Omental fat pad (tissue), 1 donor: ENCODE measurements at regions not wholly inside any gene's neighbourhood (a gene's known extent, or its start where the extent isn't known, plus 50 kb on each side); places are given as distances from the start of the nearest gene placed in this dataset.
"Not testable (repeated sequence)": the region's sequence is repeated elsewhere in the genome, so short reads cannot be mapped to it uniquely, and the experiment has no call there.

Experiments
- ATAC-seq: fragments of 150-250 bp; one replicate; pipeline ENCODE4 v1.9.1; 2016; ENCODE audit warnings: mild to moderate bottlenecking, moderate library complexity; ENCODE audit not compliant: low FRiP score
- DNase-seq: peaks from one replicate; pipeline ENCODE4 v3.0.0-alpha.2; 2019; ENCODE audit warnings: low spot score

DNA sequence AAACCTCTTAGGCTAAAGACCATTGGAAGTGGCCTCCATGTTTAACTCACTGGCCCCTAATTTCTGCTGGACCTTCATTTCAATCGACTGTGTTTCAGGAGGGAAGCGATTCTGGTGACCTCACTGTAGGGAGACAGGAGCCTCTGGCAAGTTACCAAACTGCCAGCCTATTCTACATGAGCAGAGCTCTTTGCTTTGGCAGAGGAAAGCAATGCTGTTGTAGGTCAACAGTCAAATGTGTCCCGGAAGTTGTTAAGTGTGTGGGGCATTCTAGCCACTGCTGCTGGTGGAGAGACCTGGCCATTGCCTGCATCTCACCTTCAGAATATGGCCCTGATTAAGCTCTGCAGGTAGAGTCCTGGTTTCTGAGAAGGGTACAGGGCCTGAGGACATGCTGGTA, 306.8 kb upstream of the NOTCH2NLA start:
- DNase-seq, ATAC-seq: not testable (repeated sequence)

DNA sequence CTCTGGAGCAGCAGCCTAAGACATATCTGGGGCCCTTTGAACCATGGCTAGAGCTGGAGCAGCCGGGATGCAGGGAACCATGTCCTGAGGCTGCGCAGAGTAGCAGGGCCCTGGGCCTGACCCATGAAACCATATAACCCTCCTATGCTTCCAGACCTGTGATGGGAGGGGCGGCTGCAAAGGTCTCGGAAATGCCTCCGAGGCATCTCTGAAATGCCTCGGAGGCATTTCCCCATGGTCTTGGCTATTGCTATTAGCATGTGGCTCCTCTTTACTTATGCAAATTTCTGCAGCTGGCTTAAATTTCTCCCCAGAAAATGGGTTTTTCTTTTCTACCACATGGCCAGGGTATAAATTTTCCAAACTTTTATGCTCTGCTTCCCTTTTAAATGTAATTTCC, 302.1 kb upstream of the NOTCH2NLA start:
- not testable (repeated sequence) for ATAC-seq, DNase-seq

DNA sequence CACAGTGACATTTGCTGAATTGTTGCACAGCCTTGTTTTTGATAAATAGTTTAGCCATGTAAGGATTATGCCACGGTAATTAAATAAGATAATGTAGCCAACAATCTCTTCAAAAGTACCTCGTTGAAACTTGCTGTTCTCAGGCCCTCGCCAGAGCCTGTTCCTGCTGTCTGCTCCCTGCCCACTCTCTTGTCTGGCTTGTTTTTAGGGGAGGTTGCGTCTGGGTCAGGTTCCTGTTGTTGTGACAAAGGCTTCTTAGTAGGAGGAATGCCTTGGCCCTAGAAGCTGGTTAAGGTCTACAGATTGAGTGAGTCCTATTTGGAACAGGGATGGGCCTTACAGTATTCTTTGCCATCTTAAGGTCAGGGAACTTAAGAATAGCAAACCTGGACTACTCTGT, 294.0 kb upstream of the NOTCH2NLA start:
- DNase-seq, ATAC-seq: not testable (repeated sequence)

DNA sequence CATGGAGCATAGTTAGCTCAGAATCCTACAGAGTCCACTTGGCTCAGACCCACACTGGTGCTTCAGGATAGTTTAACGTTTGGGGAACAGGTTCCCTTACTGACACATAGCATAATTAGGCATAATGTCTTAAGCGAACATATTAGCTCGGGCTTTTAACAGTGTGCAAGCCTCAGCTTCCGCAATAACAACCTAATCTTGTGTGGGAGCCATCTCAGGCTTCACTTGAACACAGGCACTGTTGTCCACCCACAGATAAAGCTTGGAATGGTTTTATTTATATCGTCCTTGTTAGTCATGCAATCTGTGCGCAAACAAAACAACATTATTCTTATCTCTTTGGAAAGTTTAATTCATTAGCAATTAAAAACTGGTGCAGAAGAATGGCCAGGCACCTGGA, 293.5 kb upstream of the NOTCH2NLA start:
- not testable (repeated sequence) for ATAC-seq, DNase-seq

DNA sequence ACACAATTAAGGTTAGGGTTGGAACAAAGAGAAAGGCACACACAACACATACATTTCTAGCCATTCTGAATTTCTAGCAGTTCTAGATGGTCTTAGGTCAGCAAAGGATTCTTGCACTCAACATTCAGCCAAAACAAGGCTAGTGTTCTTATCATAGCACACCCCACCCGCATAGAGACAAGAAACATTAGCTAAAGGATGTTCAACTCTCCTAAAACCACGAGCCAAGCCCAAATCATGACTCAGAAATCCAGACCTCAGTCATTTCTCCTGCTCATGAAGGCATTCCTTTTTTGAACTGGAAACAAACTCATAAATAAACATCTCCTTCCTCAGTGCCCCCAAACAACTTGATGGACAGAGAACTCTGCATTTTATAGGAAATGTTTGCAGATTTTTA, 293.0 kb upstream of the NOTCH2NLA start:
- DNase-seq, ATAC-seq: not testable (repeated sequence)

DNA sequence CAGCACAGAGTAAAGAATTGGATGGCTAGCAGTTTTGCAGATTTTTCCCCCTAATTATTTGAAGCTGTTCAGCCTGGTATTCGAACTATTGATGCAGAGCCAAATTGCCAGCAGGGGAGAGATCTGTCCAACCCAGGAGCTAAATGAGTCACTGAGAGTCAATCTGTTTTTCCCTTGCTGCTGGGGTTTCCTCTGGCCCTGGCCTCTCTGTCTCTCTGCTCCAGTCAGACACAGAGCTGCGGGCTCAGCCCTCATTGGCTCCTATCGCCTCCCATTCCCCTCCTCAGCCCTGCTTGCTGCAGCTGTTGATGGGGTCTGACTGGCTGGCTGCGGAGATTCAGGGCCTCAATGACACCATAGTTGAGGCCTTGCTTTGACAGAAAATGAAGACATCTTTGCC, 284.9 kb upstream of the NOTCH2NLA start:
- ATAC-seq, DNase-seq: not testable (repeated sequence)

DNA sequence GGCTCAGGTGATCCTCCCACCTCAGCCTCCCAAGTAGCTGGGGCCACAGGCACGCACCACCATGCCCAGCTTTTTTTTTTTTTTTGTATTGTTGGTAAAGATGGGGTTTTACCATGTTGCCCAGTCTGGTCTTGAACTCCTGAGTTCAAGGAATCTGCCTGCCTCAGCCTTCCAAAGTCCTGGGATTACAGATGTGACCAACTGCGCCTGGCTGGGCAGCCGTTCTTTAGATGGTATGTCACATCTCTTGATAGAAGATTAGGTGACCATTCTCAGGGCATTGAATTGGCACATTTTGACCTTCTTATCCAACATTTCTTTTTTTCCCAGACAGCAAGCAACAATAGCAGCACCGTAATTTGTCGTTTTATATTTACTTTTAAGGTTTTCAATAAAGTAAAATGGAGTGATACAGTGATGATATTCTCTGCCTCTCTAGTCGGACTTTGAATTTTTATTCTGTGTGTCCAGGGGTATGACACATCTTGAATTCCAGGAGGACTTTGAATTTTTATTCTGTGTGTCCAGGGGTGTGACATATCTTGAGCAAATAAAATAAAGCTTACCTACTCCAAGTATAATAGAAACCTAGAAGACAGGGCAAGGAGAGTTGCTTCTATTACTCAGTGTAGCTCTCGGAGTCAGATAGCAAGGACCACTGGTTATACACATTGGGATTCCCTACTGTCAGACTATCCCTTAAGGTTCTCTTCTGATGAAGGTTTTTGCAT, 282.4 kb upstream of the NOTCH2NLA start:
- not testable (repeated sequence) for DNase-seq, ATAC-seq

DNA sequence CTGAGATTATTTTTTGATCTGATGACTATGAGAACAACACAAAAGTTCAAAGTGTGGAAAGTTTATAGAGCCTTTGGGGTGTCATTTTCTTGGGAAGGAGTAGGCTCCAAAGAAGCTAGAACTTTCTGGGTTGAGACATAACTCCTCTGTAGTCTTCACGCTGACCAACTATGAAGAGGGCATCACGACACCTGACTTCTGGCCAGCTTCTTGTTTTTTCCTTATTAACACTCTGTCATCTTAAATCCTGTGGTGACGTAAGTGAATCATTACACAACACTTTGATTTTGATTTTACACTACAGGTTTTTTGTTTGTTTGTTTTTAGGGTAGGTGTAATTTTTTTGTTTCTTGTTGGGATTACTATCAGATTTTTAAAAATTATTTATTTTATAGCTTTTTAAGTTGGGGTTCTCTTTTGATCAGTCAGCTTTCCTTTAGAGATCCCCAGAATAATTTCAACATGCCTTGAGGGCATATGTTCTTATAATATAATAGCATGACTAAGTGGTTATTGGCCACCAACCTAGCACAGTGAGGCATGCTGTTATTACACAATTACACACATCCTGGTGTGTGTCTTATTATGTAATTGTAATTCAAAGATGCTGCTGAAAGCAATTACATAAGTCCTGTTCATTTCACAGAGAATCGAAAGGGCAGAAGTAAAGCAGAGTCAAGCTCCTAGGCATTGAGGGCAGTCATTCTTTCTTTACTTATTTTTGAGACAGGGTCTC, 281.6 kb upstream of the NOTCH2NLA start:
- DNase-seq, ATAC-seq: not testable (repeated sequence)

DNA sequence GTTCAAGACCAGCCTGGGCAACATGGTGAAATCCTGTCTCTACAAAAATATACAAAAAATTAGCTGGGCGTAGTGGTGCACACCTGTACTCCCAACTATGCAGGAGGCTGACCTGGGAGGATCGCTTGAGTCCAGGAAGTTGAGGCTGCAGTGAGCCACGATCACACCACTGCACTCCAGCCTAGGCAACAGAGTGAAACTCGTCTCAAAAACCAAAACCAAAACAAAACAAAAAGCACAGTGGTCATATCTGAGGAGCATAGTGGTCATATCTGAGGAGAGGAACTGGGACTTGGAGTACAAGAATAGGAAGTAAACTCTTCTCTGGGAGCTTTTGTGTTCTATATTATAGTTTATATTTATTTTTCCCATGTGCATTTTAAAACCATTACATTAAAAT, 275.3 kb upstream of the NOTCH2NLA start:
- not testable (repeated sequence) for DNase-seq, ATAC-seq

DNA sequence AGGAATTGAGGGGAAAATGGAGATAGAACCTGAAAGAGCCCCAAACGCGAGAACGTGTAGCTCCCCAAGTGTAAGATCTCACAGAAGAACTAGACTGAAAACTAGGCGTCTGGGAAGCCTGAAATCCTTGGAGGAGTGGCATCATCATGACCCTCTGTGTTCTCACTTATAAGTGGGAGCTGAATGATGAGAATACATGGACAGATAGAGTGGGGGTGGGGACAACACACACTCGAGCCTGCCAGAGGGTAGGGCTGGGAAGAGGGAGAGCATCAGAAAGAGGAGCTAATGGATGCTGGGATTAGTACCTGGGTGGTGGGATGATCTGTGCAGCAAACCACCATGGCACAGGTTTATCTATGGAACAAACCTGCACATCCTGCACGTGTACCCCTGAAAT, 258.7 kb upstream of the NOTCH2NLA start:
- ATAC-seq, DNase-seq: not testable (repeated sequence)

DNA sequence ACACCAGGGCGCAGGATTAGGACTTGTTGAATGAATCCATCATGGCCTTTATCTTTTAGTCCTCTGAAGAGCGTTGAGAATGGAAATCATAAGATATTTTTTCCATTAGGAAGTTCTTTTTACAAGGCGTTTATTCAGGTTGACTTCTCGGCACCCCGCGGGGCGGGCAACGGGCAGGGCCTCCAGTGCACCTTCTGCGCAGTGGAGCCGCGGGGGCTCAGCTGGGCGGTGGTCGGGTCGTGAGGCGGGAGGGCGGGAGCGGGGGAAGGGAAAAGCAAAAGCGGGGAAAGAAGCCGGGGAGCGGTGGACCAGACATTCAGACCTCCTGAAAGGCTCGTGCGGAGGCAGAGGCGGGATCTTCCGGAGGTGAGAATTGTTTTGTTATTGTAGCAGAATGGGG, 258.3 kb upstream of the NOTCH2NLA start:
- ATAC-seq, DNase-seq: not testable (repeated sequence)

DNA sequence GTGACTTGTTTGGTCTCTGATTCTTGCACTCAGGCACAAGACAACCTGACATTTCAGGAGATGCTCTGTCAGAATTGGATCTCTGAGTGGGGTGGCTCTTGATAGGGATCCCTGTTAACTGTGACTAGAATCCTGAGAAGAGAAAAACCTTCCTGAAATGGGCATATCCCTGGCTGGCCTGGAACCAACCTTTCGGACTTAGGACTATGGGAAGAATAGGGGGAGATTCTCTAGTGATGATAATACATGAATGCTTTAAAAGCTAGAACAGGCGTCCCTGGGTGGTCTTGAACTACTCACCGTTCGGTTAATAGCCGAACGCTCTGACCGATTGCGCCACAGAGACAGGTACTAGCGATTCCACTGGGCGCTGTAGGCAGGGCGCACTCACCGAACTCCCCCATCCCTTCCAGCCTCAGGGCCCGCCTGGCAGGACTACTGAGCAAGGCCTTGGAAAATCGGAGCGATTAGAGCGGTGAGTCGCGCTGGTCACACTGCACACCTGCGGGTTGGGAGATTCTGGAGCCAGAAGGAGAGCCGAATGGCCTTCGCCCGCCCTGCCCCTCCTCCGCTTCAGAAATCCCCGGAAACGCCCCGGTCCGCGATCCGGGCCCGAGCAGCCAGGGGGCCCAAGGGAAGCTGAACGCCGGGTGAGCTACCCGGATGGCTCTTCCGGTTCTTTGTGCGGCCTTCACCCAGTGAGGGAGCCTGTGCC, 257.6 kb upstream of the NOTCH2NLA start:
- DNase-seq = not testable (repeated sequence)
- peak; percentile 90 for ATAC-seq

DNA sequence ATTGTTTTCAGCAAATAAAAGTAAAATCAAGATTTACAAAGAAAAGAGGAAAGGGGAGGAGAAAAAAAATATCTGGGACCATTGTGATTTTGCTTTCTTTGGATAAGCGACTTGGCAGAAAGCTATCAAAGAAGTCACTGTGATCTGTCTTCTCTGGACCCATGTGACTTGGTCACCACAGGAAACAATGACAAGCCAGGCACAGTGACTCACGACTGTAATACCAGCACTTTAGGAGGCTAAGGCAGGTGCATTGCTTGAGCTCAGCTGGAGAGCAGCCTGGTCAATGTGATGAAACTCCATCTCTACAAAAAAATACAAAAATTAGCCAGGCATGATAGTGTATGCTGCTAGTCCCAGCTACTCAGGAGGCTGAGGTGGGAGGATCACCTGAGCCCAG, 255.4 kb upstream of the NOTCH2NLA start:
- not testable (repeated sequence) for DNase-seq, ATAC-seq

DNA sequence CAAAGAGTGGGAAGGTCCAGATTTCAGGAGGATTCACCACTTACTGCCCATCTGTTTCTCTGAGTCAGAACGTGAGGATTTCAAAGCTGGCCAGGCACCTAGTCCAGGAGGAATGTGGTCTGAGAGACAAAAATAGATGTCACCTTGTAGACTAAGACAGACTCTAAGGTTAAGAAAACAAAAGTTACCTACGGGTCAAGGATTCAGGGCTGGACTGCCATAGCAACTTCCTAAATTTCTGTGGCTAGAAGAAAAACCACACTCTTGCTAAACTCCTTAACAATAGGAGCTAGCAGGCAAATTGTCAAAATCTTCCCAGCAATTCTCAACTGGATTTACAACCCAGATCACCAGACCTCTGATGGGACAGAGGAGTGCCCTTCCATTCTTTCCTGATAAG, 250.4 kb upstream of the NOTCH2NLA start:
- not testable (repeated sequence) for ATAC-seq

DNA sequence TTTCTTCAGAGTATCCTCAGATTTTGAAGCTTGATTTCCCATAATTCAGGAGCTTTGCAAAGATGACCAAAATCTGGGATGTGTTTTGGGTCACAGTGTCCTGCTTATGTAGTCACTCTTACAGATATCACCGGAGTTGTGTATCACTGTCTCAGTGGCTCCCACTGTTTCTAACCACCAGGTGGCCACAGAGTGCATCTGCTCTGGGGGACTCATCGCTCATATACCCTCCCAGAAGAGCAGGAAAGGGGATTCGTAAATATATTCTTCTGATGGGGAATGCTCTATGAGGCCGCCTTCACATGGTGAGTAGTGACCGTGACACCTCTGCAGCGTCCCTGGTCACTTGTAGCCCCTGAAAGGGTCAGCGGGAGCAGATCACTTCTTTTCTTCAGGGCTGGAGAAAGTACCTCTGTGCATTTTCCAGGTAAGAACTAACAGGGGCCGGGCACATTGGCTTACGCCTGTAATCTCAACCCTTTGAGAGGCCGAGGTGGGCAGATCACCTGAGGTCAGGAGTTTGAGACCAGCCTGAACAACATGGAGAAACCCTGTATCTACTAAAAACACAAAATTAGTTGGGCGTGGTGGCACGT, 249.4 kb upstream of the NOTCH2NLA start:
- DNase-seq, ATAC-seq: not testable (repeated sequence)

More for the DNA sequence above, 250.4 kb upstream of the NOTCH2NLA start:
- not testable (repeated sequence) for DNase-seq

DNA sequence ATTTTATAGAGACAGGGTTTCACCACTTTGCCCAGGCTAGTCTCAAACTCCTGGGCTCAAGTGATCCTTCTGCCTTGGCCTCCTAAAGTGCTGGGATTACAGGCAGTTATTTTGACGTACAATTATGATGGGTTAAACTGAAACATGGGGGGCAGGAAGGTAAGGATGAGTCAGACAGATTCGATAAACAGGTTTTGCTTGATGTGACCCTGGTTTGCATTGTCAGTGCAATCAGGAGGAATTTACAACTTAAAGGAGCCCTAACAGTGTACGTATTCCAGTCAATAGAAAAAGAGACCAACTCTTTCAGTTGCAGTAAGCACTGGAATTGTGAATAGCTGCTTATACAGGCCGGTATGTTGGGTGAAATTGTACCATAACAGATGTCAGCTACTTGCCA, 246.3 kb upstream of the NOTCH2NLA start:
- ATAC-seq, DNase-seq: not testable (repeated sequence)

DNA sequence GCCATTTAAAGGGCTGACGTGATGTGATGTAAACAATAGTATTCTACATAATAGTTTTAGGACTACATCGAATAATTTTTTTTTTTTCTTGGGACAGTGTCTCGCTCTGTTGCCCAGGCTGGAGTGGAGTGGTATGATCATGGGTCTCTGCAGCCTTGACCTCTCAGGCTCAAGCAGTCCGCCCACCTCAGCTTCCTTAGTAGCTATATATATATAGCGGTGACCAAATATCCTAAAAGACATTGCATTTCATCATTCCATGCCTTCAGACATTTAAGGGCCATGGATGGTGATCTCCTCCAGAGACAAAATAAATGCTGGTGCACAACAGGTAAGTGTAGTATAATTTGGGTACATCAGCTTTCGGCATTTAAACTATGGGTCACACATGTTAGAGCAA, 245.4 kb upstream of the NOTCH2NLA start:
- ATAC-seq, DNase-seq: not testable (repeated sequence)

DNA sequence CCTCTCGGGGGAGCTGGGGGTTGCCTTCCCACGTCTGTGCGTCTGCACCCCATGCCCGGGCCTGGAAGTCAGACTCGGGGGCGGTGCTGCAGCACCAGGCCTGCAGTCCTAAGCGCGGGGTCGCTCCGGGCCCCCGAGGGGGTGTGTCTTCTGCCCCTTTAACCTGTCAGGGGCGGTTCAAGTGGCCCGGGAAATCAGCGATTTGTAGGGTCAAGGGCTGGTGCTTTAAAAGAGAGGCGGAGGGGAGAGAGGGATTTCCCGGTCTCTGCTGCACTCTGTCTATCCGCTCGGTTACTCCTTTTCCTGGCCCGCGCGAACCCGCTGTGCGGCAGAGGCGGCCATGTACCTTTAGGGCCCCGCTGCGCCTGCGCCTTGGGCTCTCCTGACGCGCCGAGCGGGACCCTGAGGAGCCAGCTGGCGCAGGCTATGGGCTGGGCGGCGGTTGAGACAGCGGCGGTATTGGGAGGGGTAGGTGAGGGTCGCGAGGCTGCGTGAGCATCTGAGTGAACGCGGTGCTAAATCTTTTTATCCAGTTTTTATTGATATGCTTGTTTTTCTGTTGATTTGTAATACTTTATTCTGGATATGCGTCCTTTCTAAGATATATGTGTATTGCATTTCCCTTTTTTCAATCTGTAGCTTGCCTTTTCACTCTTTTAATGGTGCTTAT, 243.5 kb upstream of the NOTCH2NLA start:
- ATAC-seq (peak; percentile 85), DNase-seq (peak; percentile 39)

DNA sequence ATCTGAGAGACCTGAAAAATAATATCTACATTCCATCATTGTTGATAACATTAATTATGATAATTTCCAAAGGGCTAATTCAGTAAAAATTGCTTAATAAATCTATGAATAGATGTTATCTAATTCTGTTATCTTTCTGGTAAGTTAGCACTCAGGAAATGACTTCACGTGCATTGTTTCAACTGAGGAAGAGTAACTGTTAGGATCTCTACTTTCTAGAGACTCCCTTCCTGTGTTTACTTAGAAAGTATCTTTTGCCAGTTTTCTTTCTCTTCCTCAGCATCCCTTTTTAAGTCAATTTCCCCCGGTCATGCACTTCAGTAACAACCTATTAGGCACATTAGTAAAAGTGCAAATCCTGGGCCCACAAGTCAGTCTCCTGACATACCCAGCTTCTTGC, 231.1 kb upstream of the NOTCH2NLA start:
- DNase-seq, ATAC-seq: not testable (repeated sequence)
